MCF 10A (cell line): ENCODE measurements at regions not wholly inside any gene's neighbourhood (a gene's known extent, or its start where the extent isn't known, plus 50 kb on each side); places are given as distances from the start of the nearest gene placed in this dataset.

Experiments used
- BruUV-seq: library from RNA; stranded (reverse); fragments of 400-500 nt; replicated peaks from 2 replicates; lab custom pipeline; 2021; lab: Mats Ljungman, UMichigan
- CTCF ChIA-PET: fragments of 300-600 bp; sonication (Branson Sonifier 250); formaldehyde crosslinking; extraction: SDS; loops from one replicate; lab custom pipeline; 2021; ENCODE audit warnings: antibody characterized with exemption, inconsistent platforms; lab: Yijun Ruan, JAX
- POLR2A ChIA-PET: fragments of 300-600, 350-650 bp; sonication (Branson Sonifier 250); formaldehyde crosslinking; extraction: SDS; loops from one replicate; lab custom pipeline; 2020; ENCODE audit warnings: antibody characterized with exemption, inconsistent platforms; lab: Yijun Ruan, JAX
- DNase-seq: peaks from one replicate; pipeline ENCODE4 v3.0.0-alpha.2; 2018; ENCODE audit not compliant: unreplicated experiment
- H3K27ac Mint-ChIP-seq: one replicate; pipeline ENCODE4 v1.8.0; 2022; ENCODE audit warnings: mild to moderate bottlenecking, low read depth, mixed read lengths; ENCODE audit not compliant: unreplicated experiment
- H3K27me3 Mint-ChIP-seq: one replicate; pipeline ENCODE4 v1.8.0; 2022; ENCODE audit warnings: mixed read lengths; ENCODE audit not compliant: insufficient read depth, unreplicated experiment
- H3K36me3 Mint-ChIP-seq: one replicate; pipeline ENCODE4 v1.8.0; 2022; ENCODE audit warnings: mild to moderate bottlenecking, moderate library complexity, mixed read lengths; ENCODE audit not compliant: insufficient read depth, unreplicated experiment
- H3K4me1 Mint-ChIP-seq: one replicate; pipeline ENCODE4 v1.8.0; 2022; ENCODE audit warnings: mixed read lengths; ENCODE audit not compliant: insufficient read depth, unreplicated experiment
- H3K4me3 Mint-ChIP-seq: one replicate; pipeline ENCODE4 v1.8.0; 2022; ENCODE audit warnings: mild to moderate bottlenecking, moderate library complexity, mixed read lengths; ENCODE audit not compliant: unreplicated experiment
- H3K9me3 Mint-ChIP-seq: one replicate; pipeline ENCODE4 v1.8.0; 2022; ENCODE audit warnings: mixed read lengths; ENCODE audit not compliant: unreplicated experiment
- CTCF ChIP-seq: fragments of 200-600 bp; IDR thresholded peaks from one replicate; pipeline ENCODE4 v1.8.0; 2022; ENCODE audit warnings: antibody characterized with exemption, mild to moderate bottlenecking; ENCODE audit not compliant: unreplicated experiment
- intact Hi-C: fragments of 100-400 bp; cut with micrococcal nuclease; formaldehyde crosslinking; loops from 2 replicates; pipeline ENCODE4 v1.14.1; 2022

GRCh38 chr17:64765191-64765889 is 103.2 kb upstream of the SMURF2 start:
- ChIA-PET POLR2A (interaction anchor here (0.7 kb wide), 1 partner anchor 81 kb away, joined by 3 read pairs; no protein-coding TSS in a partner anchor), CTCF (no interaction called here)
- Mint-ChIP-seq H3K27ac (no peak overlapping the region), H3K36me3 (peaks cover 56% of the 10 kb centered on the region), H3K4me1 (peaks cover 10% of the 10 kb centered on the region), H3K9me3 (no peaks in the 10 kb centered on the region), H3K4me3 (no peak overlapping the region), H3K27me3 (no peaks in the 10 kb centered on the region)
- no TSS peak for BruUV-seq
- no peak for DNase-seq
- TF ChIP-seq CTCF = no peak
- intact Hi-C loops = no loop called here

GRCh38 chr17:64750891-64751677 is 89.0 kb upstream of the SMURF2 start:
- Mint-ChIP-seq H3K36me3 (peaks cover 79% of the 10 kb centered on the region), H3K27ac (no peak overlapping the region), H3K4me1 (no peaks in the 10 kb centered on the region), H3K9me3 (no peaks in the 10 kb centered on the region), H3K27me3 (no peaks in the 10 kb centered on the region), H3K4me3 (no peak overlapping the region)
- CTCF ChIA-PET = interaction anchor here (0.6 kb wide), 1 partner anchor 429 kb away, joined by 4 read pairs; no protein-coding TSS in a partner anchor
- no TSS peak for BruUV-seq
- POLR2A ChIA-PET = interaction anchor here (0.9 kb wide), 1 partner anchor 25 kb away, joined by 3 read pairs; no protein-coding TSS in a partner anchor
- DNase-seq = no peak
- intact Hi-C loops = no loop called here
- TF ChIP-seq CTCF = no peak

GRCh38 chr17:64750478-64750877 is 88.4 kb upstream of the SMURF2 start:
- BruUV-seq = no TSS peak
- no peaks in the 10 kb centered on the region for H3K27me3 Mint-ChIP-seq
- H3K27ac Mint-ChIP-seq = no peak overlapping the region
- ChIA-PET CTCF (interaction anchor here (0.6 kb wide), 1 partner anchor 670 kb away, joined by 4 read pairs; no protein-coding TSS in a partner anchor), POLR2A (no interaction called here)
- peaks cover 73% of the 10 kb centered on the region for H3K36me3 Mint-ChIP-seq
- DNase-seq = no peak
- H3K4me1 Mint-ChIP-seq = no peaks in the 10 kb centered on the region
- H3K4me3 Mint-ChIP-seq = no peak overlapping the region
- intact Hi-C loops = no loop called here
- TF ChIP-seq CTCF = no peak
- no peaks in the 10 kb centered on the region for H3K9me3 Mint-ChIP-seq

GRCh38 chr17:64749306-64749705 is 87.2 kb upstream of the SMURF2 start:
- no peak overlapping the region for H3K4me3 Mint-ChIP-seq
- intact Hi-C loops = no loop called here
- CTCF ChIA-PET = no interaction called here

More at GRCh38 chr17:64749306-64749705, 87.2 kb upstream of the SMURF2 start:
- H3K27ac Mint-ChIP-seq = no peak overlapping the region
- H3K9me3 Mint-ChIP-seq = no peaks in the 10 kb centered on the region
- H3K36me3 Mint-ChIP-seq = peaks cover 62% of the 10 kb centered on the region
- POLR2A ChIA-PET = no interaction called here
- no TSS peak for BruUV-seq
- H3K4me1 Mint-ChIP-seq = no peaks in the 10 kb centered on the region
- TF ChIP-seq CTCF = no peak
- no peaks in the 10 kb centered on the region for H3K27me3 Mint-ChIP-seq
- DNase-seq = no peak
